Kidney (tissue), 13 donors: ENCODE measurements at regions not wholly inside any gene's neighbourhood (a gene's known extent, or its start where the extent isn't known, plus 50 kb on each side); places are given as distances from the start of the nearest gene placed in this dataset.

ENCODE experiments used
- DNase-seq, 5 donors: peaks; one replicate each; pipeline ENCODE4 v3.0.0-alpha.2; 2013 to 2020
- FAIRE-seq: peaks from 2 replicates; lab custom pipeline; 2012; peaks lifted over from hg19 to GRCh38; lab: Jason Lieb, UNC
- H3K27ac ChIP-seq, 2 donors: one replicate each; pipeline ENCODE4 v1.7.0; 2013; ENCODE audit warnings: low read depth in 2 of 2, low read length in 2 of 2, inconsistent platforms in 1 of 2
- H3K27me3 ChIP-seq: one replicate; pipeline ENCODE4 v1.7.1; 2013; ENCODE audit warnings: low read length, inconsistent platforms; ENCODE audit not compliant: control insufficient read depth, insufficient read depth
- H3K36me3 ChIP-seq, 3 donors: one replicate each; pipeline versions ENCODE4 v1.7.0 to v1.7.1; 2013; ENCODE audit warnings: low read length in 3 of 3, control low read depth in 1 of 3, inconsistent platforms in 1 of 3; ENCODE audit not compliant: insufficient read depth in 3 of 3, control insufficient read depth in 2 of 3
- H3K4me1 ChIP-seq, 3 donors: one replicate each; pipeline versions ENCODE4 v1.7.0 to v1.7.1; 2013; ENCODE audit warnings: low read length in 3 of 3, inconsistent platforms in 1 of 3, low read depth in 1 of 3; ENCODE audit not compliant: control insufficient read depth in 2 of 3, insufficient read depth in 2 of 3
- H3K4me3 ChIP-seq, 3 donors: one replicate each; pipeline versions ENCODE4 v1.7.0 to v1.8.1; 2013; ENCODE audit warnings: low read length in 3 of 3, control low read depth in 1 of 3, inconsistent platforms in 1 of 3
- H3K9ac ChIP-seq, 3 donors: one replicate each; pipeline versions ENCODE4 v1.7.0 to v1.7.1; 2013; ENCODE audit warnings: low read length in 3 of 3, control low read depth in 1 of 3, inconsistent platforms in 1 of 3
- H3K9me3 ChIP-seq, 3 donors: one replicate each; pipeline versions ENCODE4 v1.7.0 to v1.7.1; 2013; ENCODE audit warnings: low read length in 3 of 3, control low read depth in 1 of 3, inconsistent platforms in 1 of 3; ENCODE audit not compliant: control insufficient read depth in 2 of 3, insufficient read depth in 1 of 3
- CTCF ChIP-seq: IDR thresholded peaks from 3 replicates; pipeline ENCODE4 v1.5.1; 2012; ENCODE audit warnings: mild to moderate bottlenecking, moderate library complexity, borderline replicate concordance; ENCODE audit not compliant: insufficient read depth; ENCODE audit errors: extremely low read depth
- intact Hi-C: fragments of 100-400 bp; cut with DNase I; formaldehyde crosslinking; loops from one replicate; pipeline ENCODE4 v1.11.1; 2022
- donor health status: control.
- donor health status: control.
- donor health status: control.
- donor health status: control.
- donor health status: control.
- donor health status: DM: yes; HTN: yes; CAD: no.
- donor health status: Normal renal cell carcinoma (clear cell type).

DNA sequence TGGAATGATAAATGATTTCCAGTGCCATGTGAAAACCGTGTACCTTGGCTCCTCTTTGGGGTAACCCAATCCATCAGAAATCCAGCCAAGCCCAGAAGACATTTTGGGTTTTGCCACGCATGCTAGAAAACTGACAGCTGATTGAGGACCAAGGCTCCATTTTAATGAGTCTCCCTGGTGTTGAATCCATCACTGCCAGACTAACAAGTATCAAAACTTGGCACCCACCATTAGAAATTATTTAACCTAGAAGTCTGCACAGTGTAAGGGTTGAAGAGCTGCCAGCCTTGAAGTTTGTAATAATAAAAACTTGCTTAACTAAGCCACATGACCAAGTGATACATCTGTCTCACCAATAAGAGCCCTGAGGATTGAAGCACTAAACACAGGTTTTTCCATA, 369.9 kb downstream of the DNAH5 start:
- no peak overlapping the region for H3K4me3 ChIP-seq
- no peak for TF ChIP-seq CTCF
- H3K9ac ChIP-seq = no peak overlapping the region
- H3K27me3 ChIP-seq = no peaks in the 10 kb centered on the region
- H3K36me3 ChIP-seq = no peaks in the 10 kb centered on the region
- H3K27ac ChIP-seq = no peak overlapping the region
- H3K9me3 ChIP-seq = no peaks in the 10 kb centered on the region
- DNase-seq (no peak), FAIRE-seq (no peak)
- intact Hi-C loops = no loop called here
- H3K4me1 ChIP-seq = peaks cover 0 to 4% (median 0%) of the 10 kb centered on the region in 3 donors

DNA sequence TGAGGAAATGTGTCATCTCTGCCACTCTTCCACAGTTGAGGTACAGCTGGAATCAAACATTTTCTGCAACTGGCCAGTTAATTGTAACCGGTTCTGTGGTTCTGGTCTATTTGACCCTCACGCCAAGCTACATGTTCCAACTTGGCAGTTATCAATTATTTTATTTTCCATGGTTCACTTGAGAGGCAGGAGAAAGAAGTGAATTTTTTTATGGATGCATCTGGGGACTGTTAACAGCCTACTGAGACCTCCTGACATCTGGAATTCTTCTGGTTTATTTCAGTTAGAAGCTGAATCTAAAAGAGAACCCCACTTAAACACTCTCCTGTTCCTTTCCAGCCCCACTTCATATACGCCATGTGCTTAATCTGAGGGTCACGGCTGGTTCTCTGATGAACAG, 372.3 kb downstream of the DNAH5 start:
- no peak overlapping the region for H3K9ac ChIP-seq
- no peaks in the 10 kb centered on the region for H3K27me3 ChIP-seq
- H3K4me1 ChIP-seq = peaks cover 0 to 4% (median 0%) of the 10 kb centered on the region in 3 donors
- no peaks in the 10 kb centered on the region for H3K36me3 ChIP-seq
- intact Hi-C loops = no loop called here
- DNase-seq (no peak), FAIRE-seq (no peak)
- no peak for TF ChIP-seq CTCF
- no peak overlapping the region for H3K4me3 ChIP-seq
- no peaks in the 10 kb centered on the region for H3K9me3 ChIP-seq
- no peak overlapping the region for H3K27ac ChIP-seq

GRCh38 chr5:13569090-13569715, 375.3 kb downstream of the DNAH5 start:
- no peak for TF ChIP-seq CTCF
- Histone ChIP-seq H3K36me3 (no peaks in the 10 kb centered on the region), H3K9ac (no peak overlapping the region), H3K9me3 (no peaks in the 10 kb centered on the region), H3K4me3 (no peak overlapping the region), H3K4me1 (no peaks in the 10 kb centered on the region), H3K27ac (no peak overlapping the region), H3K27me3 (no peaks in the 10 kb centered on the region)
- DNase-seq (no peak), FAIRE-seq (no peak)
- intact Hi-C loops = no loop called here

DNA sequence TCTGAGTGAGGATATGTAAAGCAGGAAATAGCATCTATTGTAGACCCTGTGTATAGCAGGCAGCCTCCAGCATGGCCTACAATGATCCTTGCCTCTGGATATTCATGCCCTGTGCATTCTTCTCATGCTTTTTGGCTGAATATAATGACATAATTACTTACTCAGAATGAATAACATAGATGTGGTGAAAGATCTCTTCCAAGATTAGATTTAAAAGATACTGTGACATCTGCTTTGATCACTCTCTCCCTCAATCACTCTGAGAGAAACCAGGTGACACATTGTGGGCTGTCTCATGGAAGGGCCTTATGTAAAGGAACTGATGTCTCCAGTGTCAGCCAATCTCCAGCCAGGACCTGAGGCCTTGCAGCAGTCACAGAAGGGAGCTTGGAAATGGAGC, 376.7 kb downstream of the DNAH5 start:
- Histone ChIP-seq H3K36me3 (no peaks in the 10 kb centered on the region), H3K9me3 (no peaks in the 10 kb centered on the region), H3K4me3 (no peak overlapping the region), H3K27ac (no peak overlapping the region), H3K9ac (no peak overlapping the region), H3K4me1 (no peaks in the 10 kb centered on the region), H3K27me3 (no peaks in the 10 kb centered on the region)
- intact Hi-C loops = no loop called here
- no peak for FAIRE-seq
- no peak for TF ChIP-seq CTCF
- DNase-seq = no peak
